ENCODE measurements at regions not wholly inside any gene's neighbourhood (a gene's known extent, or its start where the extent isn't known, plus 50 kb on each side); places are given as distances from the start of the nearest gene placed in this dataset.

GRCh38 chr9:86535406-86535915 lies 181.3 kb upstream of the TUT7 start:
- no peak overlapping the region for H3K27ac Mint-ChIP-seq
- no peak for DNase-seq
- no peak overlapping the region for H3K4me3 Mint-ChIP-seq
- H3K4me1 Mint-ChIP-seq, result no peaks in the 10 kb centered on the region
- peaks cover 3% of the 10 kb centered on the region for H3K27me3 Mint-ChIP-seq
- ChIA-PET CTCF (no interaction called here), POLR2A (no interaction called here)
- H3K9me3 Mint-ChIP-seq, result no peaks in the 10 kb centered on the region
- H3K36me3 Mint-ChIP-seq (ENCODE audit: low read depth), result no peaks in the 10 kb centered on the region

- Mint-ChIP-seq H3K36me3 (ENCODE audit: low read depth) (no peaks in the 10 kb centered on the region), H3K27me3 (peaks cover 3% of the 10 kb centered on the region), H3K27ac (no peak overlapping the region), H3K9me3 (no peaks in the 10 kb centered on the region), H3K4me3 (no peak overlapping the region), H3K4me1 (no peaks in the 10 kb centered on the region)
- CTCF ChIA-PET, result no interaction called here
- DNase-seq, result no peak
- POLR2A ChIA-PET, result no interaction called here
Measured at GRCh38 chr9:86534572-86535258, 180.5 kb upstream of the TUT7 start.

GRCh38 chr9:86531971-86532640 lies 177.9 kb upstream of the TUT7 start:
- no peak for DNase-seq
- CTCF ChIA-PET, result no interaction called here
- Mint-ChIP-seq H3K9me3 (no peaks in the 10 kb centered on the region), H3K36me3 (ENCODE audit: low read depth) (no peaks in the 10 kb centered on the region), H3K4me1 (no peaks in the 10 kb centered on the region), H3K27ac (no peak overlapping the region), H3K4me3 (no peak overlapping the region), H3K27me3 (peaks cover 6% of the 10 kb centered on the region)
- POLR2A ChIA-PET, result no interaction called here

GRCh38 chr9:86531273-86531970 lies 177.2 kb upstream of the TUT7 start:
- POLR2A ChIA-PET, result no interaction called here

GRCh38 chr9:86529496-86530275 lies 175.5 kb upstream of the TUT7 start:
- peaks cover 6% of the 10 kb centered on the region for H3K27me3 Mint-ChIP-seq
- no peaks in the 10 kb centered on the region for H3K9me3 Mint-ChIP-seq
- H3K4me3 Mint-ChIP-seq, result no peak overlapping the region
- no peaks in the 10 kb centered on the region for H3K4me1 Mint-ChIP-seq
- POLR2A ChIA-PET, result no interaction called here
- no peaks in the 10 kb centered on the region for H3K36me3 Mint-ChIP-seq (ENCODE audit: low read depth)
- CTCF ChIA-PET, result no interaction called here
- H3K27ac Mint-ChIP-seq, result no peak overlapping the region
- no peak for DNase-seq

More at GRCh38 chr9:86531273-86531970, 177.2 kb upstream of the TUT7 start:
- CTCF ChIA-PET, result no interaction called here
- Mint-ChIP-seq H3K36me3 (ENCODE audit: low read depth) (no peaks in the 10 kb centered on the region), H3K27me3 (peaks cover 6% of the 10 kb centered on the region), H3K4me1 (no peaks in the 10 kb centered on the region), H3K9me3 (no peaks in the 10 kb centered on the region), H3K27ac (no peak overlapping the region), H3K4me3 (no peak overlapping the region)
- no peak for DNase-seq

- no peak for DNase-seq
- POLR2A ChIA-PET, result no interaction called here
- Mint-ChIP-seq H3K4me3 (no peak overlapping the region), H3K27ac (no peak overlapping the region), H3K9me3 (no peaks in the 10 kb centered on the region), H3K36me3 (ENCODE audit: low read depth) (no peaks in the 10 kb centered on the region), H3K4me1 (no peaks in the 10 kb centered on the region), H3K27me3 (peaks cover 3% of the 10 kb centered on the region)
- CTCF ChIA-PET, result no interaction called here
Measured at GRCh38 chr9:86526021-86526420, 171.8 kb upstream of the TUT7 start.

GRCh38 chr9:86525182-86525581 lies 171.0 kb upstream of the TUT7 start:
- Mint-ChIP-seq H3K27ac (no peak overlapping the region), H3K27me3 (peaks cover 3% of the 10 kb centered on the region), H3K4me1 (no peaks in the 10 kb centered on the region), H3K9me3 (no peaks in the 10 kb centered on the region), H3K36me3 (ENCODE audit: low read depth) (no peaks in the 10 kb centered on the region), H3K4me3 (no peak overlapping the region)
- ChIA-PET POLR2A (no interaction called here), CTCF (interaction anchor here (0.7 kb wide), 1 partner anchor 100 kb away, joined by 3 read pairs; no protein-coding TSS in a partner anchor)
- DNase-seq, result no peak

- Mint-ChIP-seq H3K36me3 (ENCODE audit: low read depth) (no peaks in the 10 kb centered on the region), H3K9me3 (no peaks in the 10 kb centered on the region), H3K4me1 (no peaks in the 10 kb centered on the region), H3K27me3 (no peaks in the 10 kb centered on the region), H3K4me3 (no peak overlapping the region), H3K27ac (no peak overlapping the region)
- POLR2A ChIA-PET, result no interaction called here
- DNase-seq, result no peak
- CTCF ChIA-PET, result no interaction called here
Measured at GRCh38 chr9:86521977-86522376, 167.8 kb upstream of the TUT7 start.

GRCh38 chr9:86521322-86521721 lies 167.1 kb upstream of the TUT7 start:
- no peaks in the 10 kb centered on the region for H3K27me3 Mint-ChIP-seq
- no peaks in the 10 kb centered on the region for H3K36me3 Mint-ChIP-seq (ENCODE audit: low read depth)
- no peak overlapping the region for H3K4me3 Mint-ChIP-seq
- no peaks in the 10 kb centered on the region for H3K4me1 Mint-ChIP-seq
- DNase-seq, result no peak
- ChIA-PET POLR2A (no interaction called here), CTCF (no interaction called here)
- no peak overlapping the region for H3K27ac Mint-ChIP-seq
- H3K9me3 Mint-ChIP-seq, result no peaks in the 10 kb centered on the region

GRCh38 chr9:86519066-86519615 lies 164.9 kb upstream of the TUT7 start:
- Mint-ChIP-seq H3K27ac (no peak overlapping the region), H3K27me3 (peaks cover 3% of the 10 kb centered on the region), H3K9me3 (no peaks in the 10 kb centered on the region), H3K4me3 (no peak overlapping the region), H3K4me1 (no peaks in the 10 kb centered on the region), H3K36me3 (ENCODE audit: low read depth) (no peaks in the 10 kb centered on the region)
- POLR2A ChIA-PET, result no interaction called here
- CTCF ChIA-PET, result no interaction called here
- no peak for DNase-seq

- no peaks in the 10 kb centered on the region for H3K36me3 Mint-ChIP-seq (ENCODE audit: low read depth)
- H3K4me3 Mint-ChIP-seq, result no peak overlapping the region
- no peak overlapping the region for H3K27ac Mint-ChIP-seq
- no peak for DNase-seq
- POLR2A ChIA-PET, result no interaction called here
- H3K9me3 Mint-ChIP-seq, result no peaks in the 10 kb centered on the region
- CTCF ChIA-PET, result no interaction called here
- H3K27me3 Mint-ChIP-seq, result peaks cover 8% of the 10 kb centered on the region
- no peaks in the 10 kb centered on the region for H3K4me1 Mint-ChIP-seq
Measured at GRCh38 chr9:86517475-86517874, 163.3 kb upstream of the TUT7 start.

- Mint-ChIP-seq H3K36me3 (ENCODE audit: low read depth) (no peaks in the 10 kb centered on the region), H3K27me3 (peaks cover 8% of the 10 kb centered on the region), H3K9me3 (no peaks in the 10 kb centered on the region), H3K4me3 (no peak overlapping the region), H3K27ac (no peak overlapping the region), H3K4me1 (no peaks in the 10 kb centered on the region)
- DNase-seq, result no peak
- ChIA-PET CTCF (no interaction called here), POLR2A (no interaction called here)
Measured at GRCh38 chr9:86516564-86516963, 162.4 kb upstream of the TUT7 start.

- Mint-ChIP-seq H3K27me3 (peaks cover 8% of the 10 kb centered on the region), H3K27ac (no peak overlapping the region), H3K4me1 (no peaks in the 10 kb centered on the region), H3K9me3 (no peaks in the 10 kb centered on the region), H3K4me3 (no peak overlapping the region), H3K36me3 (ENCODE audit: low read depth) (no peaks in the 10 kb centered on the region)
- POLR2A ChIA-PET, result no interaction called here
- no peak for DNase-seq
- CTCF ChIA-PET, result no interaction called here
Measured at GRCh38 chr9:86515221-86515620, 161.0 kb upstream of the TUT7 start.
